HG02759 (cell line): ENCODE measurements at regions not wholly inside any gene's neighbourhood (a gene's known extent, or its start where the extent isn't known, plus 50 kb on each side); places are given as distances from the start of the nearest gene placed in this dataset.

ENCODE experiments used
- ATAC-seq: cut with Tn5 transposase; IDR thresholded peaks from one replicate; pipeline ENCODE4 v1.9.1; 2021; ENCODE audit warnings: mild to moderate bottlenecking, moderate library complexity; ENCODE audit not compliant: unreplicated experiment

DNA sequence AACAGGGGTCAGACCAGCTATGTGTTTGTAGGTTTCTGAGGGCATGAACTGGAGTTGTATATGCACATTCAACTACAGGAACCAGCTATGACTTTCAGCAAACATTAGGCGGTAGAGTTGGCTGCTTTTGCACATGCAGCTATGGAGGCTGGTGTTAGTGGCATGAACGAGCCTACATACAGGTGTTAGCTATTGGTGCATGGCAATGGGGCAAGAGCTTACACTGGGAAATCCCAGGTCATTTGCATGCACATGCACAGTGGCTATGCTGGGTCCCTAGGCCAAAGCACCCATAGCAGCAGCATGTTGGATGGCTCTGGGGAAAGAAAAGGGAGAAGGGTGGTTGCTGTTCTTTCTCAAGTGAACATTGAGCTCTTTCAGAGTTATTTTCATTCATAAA, 1018.5 kb upstream of the PHF14 start:
- ATAC-seq = no peak

DNA sequence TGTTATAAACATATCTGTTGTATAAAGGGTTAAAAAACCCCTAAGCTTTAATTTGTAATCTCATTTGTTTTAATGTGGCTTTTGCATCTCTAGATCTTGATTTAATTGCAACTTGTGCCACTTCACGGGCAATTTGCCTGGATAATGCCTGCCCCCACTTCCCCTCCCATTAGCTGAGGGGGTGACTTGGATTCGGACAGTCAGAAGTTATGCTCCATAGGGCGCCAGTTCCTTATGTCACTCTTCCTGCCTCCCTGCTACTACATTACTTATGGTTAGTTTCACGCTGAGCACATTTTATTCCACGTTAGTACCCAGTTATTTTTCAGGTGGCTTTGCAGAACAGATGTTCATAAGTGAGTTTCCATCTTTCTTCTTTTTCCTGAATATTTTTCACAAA, 1015.2 kb upstream of the PHF14 start:
- no peak for ATAC-seq

DNA sequence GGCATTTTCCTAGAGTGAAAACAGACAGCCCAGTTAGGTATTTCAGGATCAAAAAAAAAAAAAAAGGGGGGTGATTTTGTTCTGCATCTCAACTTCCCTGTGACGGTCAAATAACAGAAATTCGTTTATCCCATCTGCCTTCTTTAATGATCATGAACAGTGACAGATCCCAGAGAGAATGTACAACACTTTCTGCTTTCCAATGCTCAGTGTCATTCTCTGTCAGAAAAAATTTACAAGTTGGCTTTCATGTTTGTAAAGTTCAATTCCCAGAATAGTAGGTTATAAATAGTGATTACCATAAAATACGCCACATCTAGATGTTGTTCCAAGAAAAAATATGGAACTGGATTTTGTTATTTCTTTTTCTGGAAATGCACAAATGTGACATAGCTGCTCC, 1013.2 kb upstream of the PHF14 start:
- no peak for ATAC-seq

DNA sequence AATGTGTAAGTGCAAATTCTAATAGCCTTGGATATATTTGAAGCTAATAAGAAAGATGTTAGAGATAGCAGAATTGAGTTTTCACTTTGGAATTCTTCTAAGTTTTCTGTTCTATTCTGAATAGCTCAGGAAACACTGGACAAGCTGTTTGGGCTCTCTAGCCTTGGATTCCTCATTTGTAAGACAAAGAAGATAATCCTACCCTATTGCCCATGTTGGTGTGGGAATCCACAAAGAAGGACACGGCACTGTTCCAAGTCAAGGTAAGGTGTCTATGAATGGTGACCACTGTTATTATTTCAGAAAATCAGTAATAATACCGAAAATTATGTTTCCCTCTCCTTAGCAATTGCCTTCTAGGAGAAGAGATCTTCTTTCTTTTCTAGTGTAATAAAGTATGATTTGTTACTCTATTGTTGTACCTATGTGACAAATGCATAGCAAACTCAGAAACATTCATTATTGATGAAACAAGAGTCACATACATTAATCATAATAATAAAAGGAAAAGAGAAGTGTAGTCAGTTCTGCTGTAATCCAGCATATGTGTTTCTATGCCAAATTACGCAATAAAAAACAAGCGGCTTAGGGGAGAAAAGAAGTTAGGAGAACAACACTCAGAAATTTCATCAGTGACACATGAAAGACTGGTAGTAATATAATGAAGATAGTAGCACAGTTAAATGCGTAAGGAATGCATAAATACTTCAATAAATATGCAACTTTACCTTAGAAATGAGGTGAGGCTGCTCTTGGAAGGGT, 1012.3 kb upstream of the PHF14 start:
- ATAC-seq = no peak

DNA sequence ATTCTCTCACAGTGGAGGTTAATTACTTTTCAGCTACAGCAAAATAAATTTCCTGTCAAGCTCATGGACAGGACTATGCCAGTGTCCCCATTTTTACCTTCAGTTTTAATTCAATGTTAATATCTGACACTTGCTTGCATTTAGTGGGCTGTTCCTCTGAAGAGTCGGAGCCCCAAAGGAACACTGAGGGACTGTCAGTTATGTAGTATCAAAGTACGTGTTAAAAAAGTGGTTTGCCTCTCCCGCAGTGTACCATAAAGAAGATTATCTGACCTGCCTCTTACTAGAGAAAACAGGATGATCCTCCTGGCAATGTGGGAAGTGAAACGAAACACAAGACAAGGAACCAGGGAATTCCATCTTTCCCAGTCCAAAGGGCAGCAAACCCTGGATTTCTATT, 1010.9 kb upstream of the PHF14 start:
- ATAC-seq = no peak

DNA sequence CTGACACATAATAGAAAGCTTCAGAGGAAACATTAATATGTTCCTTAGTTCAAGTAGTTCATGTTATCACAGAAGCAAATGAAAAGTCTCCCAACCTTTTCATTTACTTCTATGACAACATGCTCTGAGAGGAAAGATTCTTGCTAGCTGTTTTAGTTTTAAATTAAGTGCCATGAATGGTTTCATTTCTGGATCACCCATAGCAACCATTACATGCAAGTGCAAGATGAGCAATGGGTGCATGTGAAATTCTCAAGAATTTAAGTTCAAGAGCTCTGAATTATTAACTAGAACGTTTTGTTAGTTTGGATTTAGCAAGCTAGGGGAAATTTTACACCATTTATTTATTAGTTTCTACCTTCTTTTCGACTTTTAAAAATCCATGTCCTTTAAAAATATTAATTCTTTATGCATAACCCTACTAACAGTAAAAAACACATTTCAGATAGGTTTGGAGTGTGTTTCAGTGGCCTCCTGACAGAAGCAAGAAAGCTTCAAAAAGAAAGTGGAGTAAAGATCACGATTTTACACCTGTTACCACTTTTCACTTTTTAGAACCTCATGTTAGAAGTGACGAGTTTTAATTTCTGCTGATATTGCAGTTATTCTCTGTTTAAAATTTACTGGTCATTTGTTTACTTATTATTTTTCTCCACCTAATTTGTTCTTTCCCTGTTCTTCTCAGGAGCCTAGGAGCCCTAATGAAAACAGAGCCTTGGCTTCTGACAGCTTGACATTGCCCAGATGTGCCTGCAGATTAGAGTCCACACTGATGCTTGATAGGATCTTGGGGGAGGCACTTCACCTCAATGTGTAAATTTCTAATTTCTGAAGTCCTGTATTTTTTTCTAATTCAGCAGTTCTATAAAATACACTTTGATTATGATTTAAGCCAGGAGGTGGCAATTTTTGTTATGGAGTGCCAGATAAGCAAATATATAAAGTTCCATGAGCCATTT, 995.3 kb upstream of the PHF14 start:
- no peak for ATAC-seq

DNA sequence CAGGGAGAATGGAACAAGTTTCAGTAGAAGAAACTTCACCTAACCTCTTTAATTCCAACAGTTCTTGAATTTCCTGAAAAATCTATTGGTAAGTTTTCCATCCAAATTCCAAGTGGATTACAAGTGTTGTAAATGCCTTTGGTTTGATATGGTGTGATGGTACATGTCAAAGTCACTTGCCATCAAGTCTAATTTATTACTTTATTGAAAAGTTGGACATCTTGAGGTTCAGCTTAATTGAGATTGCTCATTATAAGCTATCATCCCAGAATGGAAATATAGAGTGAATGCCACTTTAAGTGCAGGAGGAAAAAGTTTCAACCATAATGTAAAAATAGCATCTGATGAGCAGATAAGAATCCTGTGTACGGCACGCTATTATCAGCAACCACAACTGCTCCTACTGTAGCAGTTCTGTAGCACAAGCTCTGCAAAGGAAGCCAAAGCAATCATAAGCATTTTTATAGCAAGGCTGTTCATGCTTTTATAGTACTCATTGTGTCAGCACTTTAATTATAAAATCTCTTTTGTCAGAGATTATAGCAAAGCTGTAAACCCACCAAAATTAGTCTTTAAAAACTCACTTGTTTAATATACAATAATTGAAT, 991.8 kb upstream of the PHF14 start:
- ATAC-seq = no peak

DNA sequence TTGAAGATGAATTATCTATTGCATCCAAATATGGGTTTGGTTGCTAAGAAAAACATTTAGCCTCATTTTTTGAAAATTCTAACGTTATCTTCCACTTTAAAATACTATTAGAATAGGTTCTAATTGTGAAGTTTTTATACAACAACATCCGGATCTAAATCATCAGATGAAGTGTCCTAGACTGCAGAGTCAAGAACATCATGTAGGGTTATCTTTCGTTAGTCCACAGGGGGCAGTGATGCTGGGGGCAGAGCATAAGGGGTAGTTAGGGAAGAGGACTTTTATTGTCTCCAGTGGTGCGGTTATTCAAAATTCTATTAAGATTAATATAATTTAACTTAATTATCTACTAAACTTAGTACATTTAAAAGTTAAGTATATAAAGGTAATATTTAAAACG, 990.6 kb upstream of the PHF14 start:
- ATAC-seq = no peak

DNA sequence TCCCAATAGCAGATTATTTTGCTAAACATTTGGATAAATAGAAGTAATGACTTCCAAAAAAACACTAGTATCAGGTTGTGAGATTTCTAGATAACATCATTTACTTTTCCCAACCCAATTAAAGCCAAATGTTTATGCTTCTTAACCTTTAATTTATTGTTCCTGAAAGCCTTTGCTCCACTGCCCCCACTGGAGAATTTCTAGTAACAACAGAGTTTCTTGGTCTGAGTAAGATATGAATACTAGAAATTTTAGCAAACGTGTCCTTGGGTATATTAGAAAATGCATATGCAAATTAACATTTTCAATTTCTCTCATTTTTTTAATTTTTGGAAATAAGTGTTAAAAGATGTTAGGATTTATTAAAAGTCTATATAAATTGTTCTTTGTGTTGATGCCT, 958.0 kb upstream of the PHF14 start:
- ATAC-seq = no peak

DNA sequence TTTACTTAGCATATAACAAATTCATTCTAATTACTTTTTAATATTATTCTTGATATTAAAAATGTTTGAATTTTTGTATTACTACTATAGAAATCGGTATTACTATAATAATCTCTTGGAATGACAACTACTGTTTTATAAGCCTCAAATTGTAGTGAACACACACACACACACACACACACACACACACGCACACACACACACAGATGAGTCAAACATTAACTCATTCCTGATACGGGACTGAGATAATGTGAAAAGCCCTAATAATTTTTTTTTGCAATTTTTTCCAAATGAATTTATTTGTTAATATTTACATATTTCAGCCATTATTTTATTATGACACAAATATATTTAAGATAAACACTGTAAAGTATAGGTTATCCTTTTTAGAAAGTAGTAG, 951.2 kb upstream of the PHF14 start:
- ATAC-seq = no peak

DNA sequence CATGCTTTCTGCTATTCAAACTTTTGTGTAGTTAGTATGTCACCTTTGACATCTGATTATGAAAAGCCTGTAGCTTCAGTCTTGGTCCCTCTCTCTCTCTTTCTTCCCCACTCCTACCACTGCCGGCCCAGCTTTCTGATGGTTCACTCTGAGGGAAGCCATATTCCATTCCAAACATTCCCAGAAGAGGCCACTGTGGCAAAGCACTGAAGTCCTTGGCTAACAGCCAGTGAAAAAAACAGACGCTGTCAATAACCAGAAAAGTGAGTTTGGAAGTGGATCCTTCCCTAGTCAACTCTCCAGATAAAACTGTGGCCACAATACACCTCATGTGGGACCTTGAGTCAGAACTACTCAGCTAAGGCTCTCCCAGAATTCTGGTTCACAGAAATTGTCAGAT, 950.7 kb upstream of the PHF14 start:
- no peak for ATAC-seq

DNA sequence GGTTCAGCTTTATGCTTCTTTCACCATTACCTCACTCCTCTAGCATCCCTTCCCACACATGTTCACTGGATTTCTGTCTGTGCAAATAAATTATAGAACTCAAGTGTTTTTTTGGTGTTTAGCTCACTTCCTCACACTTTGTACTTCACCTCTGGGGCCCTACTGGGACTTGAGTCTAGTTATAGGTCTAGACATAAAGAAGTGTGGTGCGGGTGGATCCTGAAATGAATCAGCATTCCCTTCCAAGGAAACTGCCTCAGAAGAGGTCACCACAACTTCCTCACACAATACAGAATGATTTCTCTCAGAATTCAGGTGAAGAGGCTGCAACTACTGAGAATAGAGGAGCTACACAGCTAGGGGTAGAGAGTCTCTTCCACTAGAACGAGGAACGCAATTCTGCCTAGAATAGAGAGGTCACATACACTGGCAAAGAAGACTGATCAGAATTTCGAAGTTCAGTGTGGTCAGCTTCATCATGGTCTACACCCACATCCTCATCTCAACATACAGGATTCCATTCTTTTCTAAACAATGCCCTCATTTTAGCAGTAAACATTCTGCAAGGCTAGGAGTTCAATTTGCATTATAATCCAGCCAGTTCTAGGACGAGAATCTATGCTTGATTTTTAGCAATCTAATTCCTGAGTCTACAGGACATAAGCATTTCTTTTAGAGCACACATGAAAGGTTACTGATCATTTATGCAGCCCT, 938.7 kb upstream of the PHF14 start:
- ATAC-seq = no peak

DNA sequence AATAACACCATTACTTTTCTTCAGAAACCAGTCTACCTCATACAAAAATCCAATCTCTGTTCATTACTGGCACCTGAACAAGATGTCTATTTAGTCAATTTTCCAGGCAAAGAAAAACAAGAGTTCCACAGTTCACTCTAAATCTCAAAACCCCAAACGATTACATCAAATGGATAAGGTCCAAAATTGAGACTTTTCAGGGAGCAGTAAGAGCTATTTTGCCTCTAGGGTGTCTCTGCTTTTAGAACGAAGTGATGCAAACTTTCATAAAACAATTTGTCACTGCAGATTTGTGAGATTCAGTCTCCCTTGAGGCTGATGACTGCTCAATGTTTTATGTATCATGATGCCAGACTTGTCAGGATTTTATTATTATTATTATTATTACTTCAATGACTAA, 937.0 kb upstream of the PHF14 start:
- no peak for ATAC-seq

DNA sequence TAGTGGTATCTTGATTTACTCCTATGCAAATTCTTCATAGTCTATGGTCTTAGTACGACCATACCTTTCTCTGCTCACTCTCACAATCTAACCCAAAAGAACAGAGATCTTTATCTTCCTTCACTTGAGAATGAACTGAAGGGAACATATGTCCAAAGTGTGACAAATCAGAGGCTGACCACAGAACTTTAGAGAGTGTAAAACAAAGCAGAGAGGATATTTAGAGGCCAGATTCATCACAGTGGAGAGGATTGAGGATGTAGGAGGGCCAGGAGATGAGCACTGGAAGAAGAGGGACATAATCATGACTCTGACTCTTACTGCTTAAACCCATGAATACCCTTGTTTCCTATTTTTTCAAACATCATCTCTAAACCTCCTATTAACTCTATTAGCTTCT, 935.3 kb upstream of the PHF14 start:
- ATAC-seq = no peak

DNA sequence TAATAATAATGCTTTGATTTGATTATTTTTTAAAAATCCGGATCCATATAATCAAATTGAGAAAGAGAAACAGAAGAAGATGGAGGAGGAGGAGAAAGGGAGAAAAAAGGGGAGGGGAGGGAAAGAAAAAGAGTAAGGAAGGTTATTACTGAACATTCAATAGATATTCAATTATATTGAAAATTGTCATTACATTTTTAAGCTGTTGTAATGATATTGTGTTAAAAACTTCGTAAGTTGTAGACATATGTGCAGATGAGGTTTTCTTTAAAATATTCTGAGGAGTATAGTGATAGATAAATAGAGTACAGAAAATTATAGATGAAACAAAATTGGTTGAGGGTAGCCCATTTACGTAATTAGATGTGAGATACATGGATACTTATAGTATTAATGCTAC, 933.0 kb upstream of the PHF14 start:
- ATAC-seq = no peak

DNA sequence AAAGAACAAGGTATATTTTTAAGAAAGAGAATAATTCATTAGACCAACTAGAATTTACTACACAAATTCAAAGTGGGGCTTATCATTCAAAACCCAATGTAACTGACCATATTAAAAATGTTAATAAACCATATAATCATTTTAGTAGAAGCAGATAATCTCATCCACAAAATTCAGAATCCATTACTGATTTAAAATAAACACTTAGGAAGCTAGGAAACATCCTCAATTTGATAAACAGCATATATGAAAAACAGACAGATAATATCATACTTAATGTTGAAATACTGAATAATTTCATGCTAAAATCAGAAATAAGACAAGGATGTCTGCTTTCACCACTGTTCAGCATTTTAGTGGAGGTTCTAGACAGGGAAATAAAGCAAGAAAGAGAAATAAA, 902.8 kb upstream of the PHF14 start:
- no peak for ATAC-seq

DNA sequence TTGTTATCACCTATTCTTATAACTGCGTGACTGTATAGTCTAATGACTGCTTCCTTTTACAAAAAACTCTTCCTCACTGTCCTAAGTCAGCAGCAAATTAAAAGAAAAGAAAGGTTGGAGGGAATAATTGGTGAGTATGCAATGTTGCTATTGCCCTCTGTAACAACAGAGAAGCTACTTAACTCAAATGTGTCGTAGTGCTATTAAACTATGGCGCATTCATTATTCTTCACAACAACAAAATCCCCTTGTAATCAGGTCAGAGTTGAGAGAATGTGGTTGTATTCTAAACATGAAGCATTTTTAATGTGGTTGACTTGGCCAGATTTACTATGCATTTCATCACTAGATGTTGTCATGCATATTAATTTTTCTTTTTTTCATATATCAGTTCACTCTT, 897.8 kb upstream of the PHF14 start:
- ATAC-seq = no peak

DNA sequence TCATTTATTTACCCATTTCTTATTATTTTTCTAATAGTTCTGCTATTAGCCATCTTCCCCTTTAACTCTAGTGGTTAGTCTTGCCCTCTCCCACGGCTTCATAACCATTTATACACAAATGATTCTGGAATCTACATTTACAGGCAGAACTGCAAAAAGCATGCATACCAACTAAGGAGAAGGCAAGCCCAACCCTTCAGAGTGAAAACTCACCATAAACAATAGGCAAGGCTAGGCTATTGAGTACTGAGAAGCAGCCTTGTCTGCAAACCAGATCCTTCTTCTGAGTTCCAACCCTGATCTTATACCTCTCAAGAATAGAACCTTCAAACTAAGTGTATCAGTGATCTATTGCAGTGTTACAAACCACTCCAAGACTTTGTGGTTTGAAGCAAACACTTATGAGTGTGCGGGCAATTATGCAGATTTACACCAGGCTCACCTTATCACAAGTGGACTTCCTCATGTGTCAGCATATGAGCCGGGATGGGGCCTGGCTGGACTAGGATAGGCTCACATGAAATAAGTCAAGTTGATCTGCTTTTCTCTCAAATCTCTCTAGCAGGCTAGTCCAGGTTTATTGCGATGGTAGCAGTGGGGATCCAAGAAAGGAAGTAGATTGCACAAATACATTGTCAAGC, 896.9 kb upstream of the PHF14 start:
- ATAC-seq = no peak

DNA sequence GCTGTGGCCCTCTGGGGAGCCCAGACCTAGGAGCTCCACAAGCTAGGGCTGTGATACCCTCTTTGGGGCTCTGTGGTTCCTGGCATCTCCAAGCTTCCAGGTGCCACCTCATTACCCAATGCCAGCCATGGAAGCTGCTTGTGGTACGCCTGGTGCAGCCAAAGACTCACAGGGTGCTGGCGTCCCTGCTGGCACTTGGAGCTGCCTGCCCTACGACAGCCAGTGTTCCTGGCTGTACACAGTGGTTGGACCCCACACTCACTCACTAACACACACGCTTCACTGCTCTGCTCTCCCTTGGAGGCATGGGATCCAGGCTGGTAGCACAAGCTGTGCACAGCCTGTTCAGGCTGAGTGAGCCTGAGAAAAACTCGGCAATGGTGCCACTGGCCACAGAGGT, 894.1 kb upstream of the PHF14 start:
- ATAC-seq = no peak

DNA sequence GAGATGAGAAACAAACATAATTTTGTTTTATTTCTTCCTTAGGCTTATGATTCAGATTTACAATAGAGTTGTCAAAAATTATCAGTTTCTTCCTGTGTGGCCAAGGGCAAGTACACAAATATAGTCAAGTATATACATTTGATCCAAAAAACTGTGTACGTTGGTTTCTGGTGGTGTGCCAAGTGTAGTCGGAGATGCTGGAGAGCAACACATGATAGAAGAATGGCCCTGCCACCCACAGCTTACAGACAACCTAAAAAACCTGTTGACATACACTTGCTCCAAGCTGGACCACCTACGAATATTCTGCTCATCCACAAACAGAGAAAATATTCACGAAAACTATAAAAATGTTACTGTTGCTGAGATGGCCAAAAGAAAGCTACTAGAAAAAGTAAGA, 890.8 kb upstream of the PHF14 start:
- no peak for ATAC-seq

DNA sequence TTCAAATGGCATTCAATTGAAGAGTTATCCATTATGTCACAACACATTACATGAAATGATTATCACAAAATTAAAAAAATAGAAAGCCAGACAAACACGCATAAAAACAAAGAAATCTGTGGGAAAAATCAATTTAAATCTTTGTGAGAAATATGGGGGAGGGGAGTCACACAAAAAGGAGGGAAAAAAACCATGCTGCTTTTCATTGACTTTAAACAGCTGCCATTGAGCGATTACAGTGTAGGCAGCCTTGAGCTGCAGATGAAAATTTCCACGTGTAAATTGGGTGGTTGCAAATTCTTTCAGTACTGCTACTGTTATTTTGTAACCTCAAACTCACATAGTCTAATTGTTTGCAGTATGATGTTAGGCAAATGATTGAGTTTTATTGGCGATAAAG, 889.9 kb upstream of the PHF14 start:
- ATAC-seq = no peak
